HepG2 (cell line): ENCODE measurements at regions not wholly inside any gene's neighbourhood (a gene's known extent, or its start where the extent isn't known, plus 50 kb on each side); places are given as distances from the start of the nearest gene placed in this dataset.

Experiments used
- ATAC-seq: fragments of 200-7000 bp; cut with Tn5 transposase; 3 replicates; pipeline ENCODE4 v1.9.1; 2020; ENCODE audit warnings: mild to moderate bottlenecking, moderate library complexity
- BruUV-seq: library from RNA; stranded (reverse); fragments of 400-500 nt; replicated peaks from 2 replicates; lab custom pipeline; 2021; lab: Mats Ljungman, UMichigan
- CTCF ChIA-PET: fragments of 300-600 bp; formaldehyde crosslinking; extraction: SDS; loops from one replicate; lab custom pipeline; 2021; ENCODE audit warnings: low total read pairs, inconsistent platforms, low intra/inter-chr PET ratio; lab: Yijun Ruan, JAX
- POLR2A ChIA-PET: fragments of 350-600 bp; sonication (Branson Sonifier 250); formaldehyde crosslinking; loops from one replicate; lab custom pipeline; 2020; ENCODE audit warnings: antibody characterized with exemption, inconsistent platforms; lab: Yijun Ruan, JAX
- DNase-seq: peaks from one replicate; pipeline ENCODE4 v3.0.0-alpha.2; 2015; ENCODE audit warnings: low spot score
- FAIRE-seq: peaks from 3 replicates; lab custom pipeline; 2011; peaks lifted over from hg19 to GRCh38; lab: Jason Lieb, UNC
- H2AFZ ChIP-seq: one replicate; pipeline ENCODE4 v1.6.1; 2011; ENCODE audit warnings: low read length, inconsistent platforms
- H3K27ac ChIP-seq: fragments of 300-600 bp; 3 replicates; pipeline ENCODE4 v1.8.0; 2011; ENCODE audit warnings: mixed run types, mild to moderate bottlenecking, mixed read lengths, low read length, inconsistent platforms; ENCODE audit not compliant: insufficient read depth; ENCODE audit errors: extremely low read length
- H3K27me3 ChIP-seq, 2 experiments: fragments of 200-600 bp in 1 of 2; 2 replicates in 1 of 2; 3 replicates in 1 of 2; pipeline versions ENCODE4 v1.6.0 to v1.8.0; 2011; ENCODE audit warnings: low read length in 2 of 2, mild to moderate bottlenecking in 2 of 2, moderate library complexity in 2 of 2, inconsistent platforms in 1 of 2; ENCODE audit not compliant: insufficient read depth in 2 of 2, control insufficient read depth in 1 of 2
- H3K36me3 ChIP-seq, 2 experiments: fragments of 200-600 bp in 1 of 2; replicated peaks in 1 of 2; 2 replicates in 1 of 2; 3 replicates in 1 of 2; pipeline versions ENCODE4 v1.5.1 to v1.8.0; 2011; ENCODE audit warnings: low read length in 2 of 2, inconsistent platforms in 1 of 2; ENCODE audit not compliant: insufficient read depth in 2 of 2, control insufficient read depth in 1 of 2
- H3K4me1 ChIP-seq: 2 replicates; pipeline ENCODE4 v1.5.1; 2012; ENCODE audit warnings: low read length, inconsistent platforms; ENCODE audit not compliant: insufficient read depth
- H3K4me2 ChIP-seq: 2 replicates; pipeline ENCODE4 v1.6.0; 2011; ENCODE audit warnings: low read depth, low read length, inconsistent platforms
- H3K4me3 ChIP-seq, 3 experiments: fragments of 200-600 bp in 1 of 3; sonication (generic), shearing (Covaris generic) in 1 of 3; replicated peaks in 1 of 3; 2 replicates each; pipeline ENCODE4 v1.5.1; 2011 to 2016; ENCODE audit warnings: low read length in 3 of 3, inconsistent platforms in 2 of 3, low read depth in 2 of 3, mild to moderate bottlenecking in 2 of 3, control low read depth in 1 of 3, mixed read lengths in 1 of 3; ENCODE audit not compliant: insufficient read depth in 1 of 3
- H3K79me2 ChIP-seq: one replicate; pipeline ENCODE4 v1.6.1; 2011; ENCODE audit warnings: low read length, inconsistent platforms; ENCODE audit not compliant: insufficient read depth
- H3K9ac ChIP-seq: 2 replicates; pipeline ENCODE4 v1.6.0; 2011; ENCODE audit warnings: mild to moderate bottlenecking, low read depth, low read length, inconsistent platforms; ENCODE audit not compliant: insufficient read depth
- H3K9me3 ChIP-seq: 2 replicates; pipeline ENCODE4 v1.5.1; 2012; ENCODE audit warnings: mild to moderate bottlenecking, low read length
- H4K20me1 ChIP-seq: 2 replicates; pipeline ENCODE4 v1.6.0; 2011; ENCODE audit warnings: inconsistent platforms, mild to moderate bottlenecking, low read length, moderate library complexity; ENCODE audit not compliant: insufficient read depth
- CBX2 ChIP-seq, 2 experiments: fragments of 200-600 bp in 1 of 2; sonication (generic); formaldehyde crosslinking in 1 of 2; IDR thresholded peaks; 2 replicates each; pipeline versions ENCODE4 v1.7.0 to v1.8.1; 2018 to 2022; ENCODE audit warnings: low read depth in 2 of 2, low read length in 1 of 2, mild to moderate bottlenecking in 1 of 2, missing genetic modification reagents in 1 of 2
- HNRNPL ChIP-seq: fragments of 200-400 bp; formaldehyde crosslinking; IDR thresholded peaks from 2 replicates; pipeline ENCODE4 v1.6.1; 2017; ENCODE audit warnings: mild to moderate bottlenecking, low read depth, low read length
- STAG1 ChIP-seq: sonication (generic); formaldehyde crosslinking; IDR thresholded peaks from 2 replicates; pipeline ENCODE4 v1.4.0; 2020; ENCODE audit warnings: missing genetic modification reagents
- ZNF616 ChIP-seq: sonication (generic); formaldehyde crosslinking; IDR thresholded peaks from 2 replicates; pipeline ENCODE4 v1.5.0; 2020; ENCODE audit warnings: low read depth, mild to moderate bottlenecking, missing genetic modification reagents
- WGBS: methylation state at CpG from one replicate; pipeline ENCODE4 v1.1.6; 2017; ENCODE audit warnings: low lambda C conversion rate; 5-methylcytosine and 5-hydroxymethylcytosine counted together
- in situ Hi-C: cut with HindIII; loops from 2 replicates; pipeline ENCODE4 v1.10.0; 2017; ENCODE audit warnings: low pct_unique_long_range_greater_than_20kb; ENCODE audit not compliant: extremely low pct_ligation_motif_present
- intact Hi-C: fragments of 100-400 bp; cut with micrococcal nuclease; formaldehyde crosslinking; loops from one replicate; pipeline ENCODE4 v1.10.0; 2022; ENCODE audit not compliant: unreplicated experiment
- TF ChIP-seq, protein P1 (sequence below): sonication (generic); formaldehyde crosslinking; IDR thresholded peaks from 2 replicates; pipeline ENCODE4 v1.5.0; 2020; ENCODE audit warnings: mild to moderate bottlenecking, missing genetic modification reagents, moderate library complexity

DNA sequence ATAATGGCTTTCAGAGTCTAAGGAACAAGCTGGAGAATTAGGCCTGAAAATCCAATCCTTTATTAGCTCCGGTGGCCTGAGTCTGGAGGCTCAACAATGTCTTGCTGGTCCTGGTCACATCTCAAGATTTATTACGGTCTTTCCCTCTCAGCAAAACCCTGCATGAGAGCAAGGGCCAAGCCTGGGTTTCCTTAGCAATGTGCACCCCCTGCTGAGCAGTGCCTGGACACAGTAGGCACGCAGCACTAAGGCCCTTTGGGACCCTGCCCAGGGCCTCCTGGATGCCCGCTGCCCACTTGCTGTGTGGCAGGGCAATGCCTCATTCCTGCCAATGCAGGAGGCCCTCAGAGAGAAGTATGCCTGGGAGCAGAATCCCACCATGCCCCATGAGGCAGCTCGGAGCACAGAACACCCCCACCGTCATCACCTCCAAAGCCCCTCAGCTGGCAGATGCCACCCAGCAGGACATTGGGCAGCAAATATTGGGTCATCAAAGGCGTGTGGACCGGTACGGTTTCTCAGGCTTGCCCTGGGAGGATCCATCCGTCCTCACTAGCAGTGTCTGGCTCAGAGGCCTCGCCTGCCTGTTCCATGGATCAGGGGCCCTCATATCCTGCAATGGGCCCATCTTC, 156.4 kb downstream of the OAT start:
- H3K9ac ChIP-seq: no peak overlapping the region
- no peaks in the 10 kb centered on the region for H3K4me1 ChIP-seq
- no TSS peak for BruUV-seq
- 6% methylated on average over 8 of the region's 11 CpGs for WGBS
- H3K9me3 ChIP-seq: no peaks in the 10 kb centered on the region
- no peak for TF ChIP-seq ZNF616 (CRISPR knock-in tag)
- no peak for TF ChIP-seq CBX2 (IDR thresholded peaks at IDR 0.05; ENCODE audit: low read depth, low read length)
- no peak for TF ChIP-seq CBX2 (CRISPR knock-in tag; IDR thresholded peaks at IDR 0.05; ENCODE audit: low read depth)
- peak; percentile 55 for TF ChIP-seq STAG1 (CRISPR knock-in tag)
- 0 out of 2 replicates have a peak, but pooled peaks have one; percentile 28 for TF ChIP-seq HNRNPL
- TF ChIP-seq, protein P1, sequence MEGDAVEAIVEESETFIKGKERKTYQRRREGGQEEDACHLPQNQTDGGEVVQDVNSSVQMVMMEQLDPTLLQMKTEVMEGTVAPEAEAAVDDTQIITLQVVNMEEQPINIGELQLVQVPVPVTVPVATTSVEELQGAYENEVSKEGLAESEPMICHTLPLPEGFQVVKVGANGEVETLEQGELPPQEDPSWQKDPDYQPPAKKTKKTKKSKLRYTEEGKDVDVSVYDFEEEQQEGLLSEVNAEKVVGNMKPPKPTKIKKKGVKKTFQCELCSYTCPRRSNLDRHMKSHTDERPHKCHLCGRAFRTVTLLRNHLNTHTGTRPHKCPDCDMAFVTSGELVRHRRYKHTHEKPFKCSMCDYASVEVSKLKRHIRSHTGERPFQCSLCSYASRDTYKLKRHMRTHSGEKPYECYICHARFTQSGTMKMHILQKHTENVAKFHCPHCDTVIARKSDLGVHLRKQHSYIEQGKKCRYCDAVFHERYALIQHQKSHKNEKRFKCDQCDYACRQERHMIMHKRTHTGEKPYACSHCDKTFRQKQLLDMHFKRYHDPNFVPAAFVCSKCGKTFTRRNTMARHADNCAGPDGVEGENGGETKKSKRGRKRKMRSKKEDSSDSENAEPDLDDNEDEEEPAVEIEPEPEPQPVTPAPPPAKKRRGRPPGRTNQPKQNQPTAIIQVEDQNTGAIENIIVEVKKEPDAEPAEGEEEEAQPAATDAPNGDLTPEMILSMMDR: peak; percentile 40
- in situ Hi-C loops: loop anchor here (5.0 to 25.0 kb wide), 2 partner anchors 125 to 275 kb away; no protein-coding TSS in a partner anchor
- no peak overlapping the region for H3K4me3 ChIP-seq
- peaks cover 16 to 58% of the 10 kb centered on the region in 2 experiments for H3K27me3 ChIP-seq
- DNase-seq (no peak), ATAC-seq (no peak; the same call in 2 of the 3 replicates), FAIRE-seq (no peak)
- intact Hi-C loops: no loop called here
- H3K36me3 ChIP-seq: no peaks in the 10 kb centered on the region
- no peak overlapping the region for H2AFZ ChIP-seq
- ChIA-PET CTCF (no interaction called here), POLR2A (no interaction called here)
- H3K27ac ChIP-seq: no peak overlapping the region
- no peaks in the 10 kb centered on the region for H4K20me1 ChIP-seq
- no peaks in the 10 kb centered on the region for H3K79me2 ChIP-seq
- H3K4me2 ChIP-seq: no peak overlapping the region
